H1 (cell line): ENCODE measurements at regions not wholly inside any gene's neighbourhood (a gene's known extent, or its start where the extent isn't known, plus 50 kb on each side); places are given as distances from the start of the nearest gene placed in this dataset.

Experiments
- CBX8 ChIP-seq: fragments of 300-800, 300-1000 bp; sonication (generic); IDR thresholded peaks from 2 replicates; pipeline ENCODE4 v1.7.1; 2016; ENCODE audit warnings: low read depth, low read length, borderline replicate concordance
- EZH2 ChIP-seq: fragments of 200-600 bp; sonication (generic); IDR thresholded peaks from 2 replicates; pipeline ENCODE4 v1.7.1; 2012; ENCODE audit warnings: low read depth, mild to moderate bottlenecking, moderate library complexity, low read length, inconsistent platforms; ENCODE audit not compliant: severe bottlenecking
- NRF1 ChIP-seq: IDR thresholded peaks from 2 replicates; pipeline ENCODE4 v1.6.1; 2011; ENCODE audit warnings: mild to moderate bottlenecking, low read depth, low read length, improper control_type of control experiment
- POLR2A ChIP-seq, 2 experiments: IDR thresholded peaks; 1 replicate in 1 of 2; 2 replicates in 1 of 2; pipeline ENCODE4 v1.6.1; 2011; ENCODE audit warnings: low read depth in 2 of 2, low read length in 2 of 2, mild to moderate bottlenecking in 2 of 2; ENCODE audit errors: control extremely low read depth in 1 of 2
- SP2 ChIP-seq: IDR thresholded peaks from 2 replicates; pipeline ENCODE4 v1.6.1; 2012; ENCODE audit warnings: mild to moderate bottlenecking, low read length, inconsistent platforms
- SP4 ChIP-seq: IDR thresholded peaks from 2 replicates; pipeline ENCODE4 v1.6.1; 2012; ENCODE audit warnings: low read length, inconsistent platforms
- TBP ChIP-seq: IDR thresholded peaks from 2 replicates; pipeline ENCODE4 v1.6.1; 2011; ENCODE audit warnings: low read depth, low read length, improper control_type of control experiment
- TF ChIP-seq, protein P1 (sequence below): fragments of 300-600 bp; sonication (generic); IDR thresholded peaks from 2 replicates; pipeline ENCODE4 v1.7.1; 2012; ENCODE audit warnings: low read length, moderate library complexity, mild to moderate bottlenecking, inconsistent platforms; ENCODE audit not compliant: insufficient replicate concordance
- TF ChIP-seq, protein P2 (sequence below): IDR thresholded peaks from 2 replicates; pipeline ENCODE4 v1.6.1; 2011; ENCODE audit warnings: low read depth, mild to moderate bottlenecking, low read length; ENCODE audit not compliant: insufficient read depth
- TF ChIP-seq, protein P3 (sequence below): IDR thresholded peaks from 2 replicates; pipeline ENCODE4 v1.6.1; 2011; ENCODE audit warnings: low read length, improper control_type of control experiment

- TF ChIP-seq, protein P1, sequence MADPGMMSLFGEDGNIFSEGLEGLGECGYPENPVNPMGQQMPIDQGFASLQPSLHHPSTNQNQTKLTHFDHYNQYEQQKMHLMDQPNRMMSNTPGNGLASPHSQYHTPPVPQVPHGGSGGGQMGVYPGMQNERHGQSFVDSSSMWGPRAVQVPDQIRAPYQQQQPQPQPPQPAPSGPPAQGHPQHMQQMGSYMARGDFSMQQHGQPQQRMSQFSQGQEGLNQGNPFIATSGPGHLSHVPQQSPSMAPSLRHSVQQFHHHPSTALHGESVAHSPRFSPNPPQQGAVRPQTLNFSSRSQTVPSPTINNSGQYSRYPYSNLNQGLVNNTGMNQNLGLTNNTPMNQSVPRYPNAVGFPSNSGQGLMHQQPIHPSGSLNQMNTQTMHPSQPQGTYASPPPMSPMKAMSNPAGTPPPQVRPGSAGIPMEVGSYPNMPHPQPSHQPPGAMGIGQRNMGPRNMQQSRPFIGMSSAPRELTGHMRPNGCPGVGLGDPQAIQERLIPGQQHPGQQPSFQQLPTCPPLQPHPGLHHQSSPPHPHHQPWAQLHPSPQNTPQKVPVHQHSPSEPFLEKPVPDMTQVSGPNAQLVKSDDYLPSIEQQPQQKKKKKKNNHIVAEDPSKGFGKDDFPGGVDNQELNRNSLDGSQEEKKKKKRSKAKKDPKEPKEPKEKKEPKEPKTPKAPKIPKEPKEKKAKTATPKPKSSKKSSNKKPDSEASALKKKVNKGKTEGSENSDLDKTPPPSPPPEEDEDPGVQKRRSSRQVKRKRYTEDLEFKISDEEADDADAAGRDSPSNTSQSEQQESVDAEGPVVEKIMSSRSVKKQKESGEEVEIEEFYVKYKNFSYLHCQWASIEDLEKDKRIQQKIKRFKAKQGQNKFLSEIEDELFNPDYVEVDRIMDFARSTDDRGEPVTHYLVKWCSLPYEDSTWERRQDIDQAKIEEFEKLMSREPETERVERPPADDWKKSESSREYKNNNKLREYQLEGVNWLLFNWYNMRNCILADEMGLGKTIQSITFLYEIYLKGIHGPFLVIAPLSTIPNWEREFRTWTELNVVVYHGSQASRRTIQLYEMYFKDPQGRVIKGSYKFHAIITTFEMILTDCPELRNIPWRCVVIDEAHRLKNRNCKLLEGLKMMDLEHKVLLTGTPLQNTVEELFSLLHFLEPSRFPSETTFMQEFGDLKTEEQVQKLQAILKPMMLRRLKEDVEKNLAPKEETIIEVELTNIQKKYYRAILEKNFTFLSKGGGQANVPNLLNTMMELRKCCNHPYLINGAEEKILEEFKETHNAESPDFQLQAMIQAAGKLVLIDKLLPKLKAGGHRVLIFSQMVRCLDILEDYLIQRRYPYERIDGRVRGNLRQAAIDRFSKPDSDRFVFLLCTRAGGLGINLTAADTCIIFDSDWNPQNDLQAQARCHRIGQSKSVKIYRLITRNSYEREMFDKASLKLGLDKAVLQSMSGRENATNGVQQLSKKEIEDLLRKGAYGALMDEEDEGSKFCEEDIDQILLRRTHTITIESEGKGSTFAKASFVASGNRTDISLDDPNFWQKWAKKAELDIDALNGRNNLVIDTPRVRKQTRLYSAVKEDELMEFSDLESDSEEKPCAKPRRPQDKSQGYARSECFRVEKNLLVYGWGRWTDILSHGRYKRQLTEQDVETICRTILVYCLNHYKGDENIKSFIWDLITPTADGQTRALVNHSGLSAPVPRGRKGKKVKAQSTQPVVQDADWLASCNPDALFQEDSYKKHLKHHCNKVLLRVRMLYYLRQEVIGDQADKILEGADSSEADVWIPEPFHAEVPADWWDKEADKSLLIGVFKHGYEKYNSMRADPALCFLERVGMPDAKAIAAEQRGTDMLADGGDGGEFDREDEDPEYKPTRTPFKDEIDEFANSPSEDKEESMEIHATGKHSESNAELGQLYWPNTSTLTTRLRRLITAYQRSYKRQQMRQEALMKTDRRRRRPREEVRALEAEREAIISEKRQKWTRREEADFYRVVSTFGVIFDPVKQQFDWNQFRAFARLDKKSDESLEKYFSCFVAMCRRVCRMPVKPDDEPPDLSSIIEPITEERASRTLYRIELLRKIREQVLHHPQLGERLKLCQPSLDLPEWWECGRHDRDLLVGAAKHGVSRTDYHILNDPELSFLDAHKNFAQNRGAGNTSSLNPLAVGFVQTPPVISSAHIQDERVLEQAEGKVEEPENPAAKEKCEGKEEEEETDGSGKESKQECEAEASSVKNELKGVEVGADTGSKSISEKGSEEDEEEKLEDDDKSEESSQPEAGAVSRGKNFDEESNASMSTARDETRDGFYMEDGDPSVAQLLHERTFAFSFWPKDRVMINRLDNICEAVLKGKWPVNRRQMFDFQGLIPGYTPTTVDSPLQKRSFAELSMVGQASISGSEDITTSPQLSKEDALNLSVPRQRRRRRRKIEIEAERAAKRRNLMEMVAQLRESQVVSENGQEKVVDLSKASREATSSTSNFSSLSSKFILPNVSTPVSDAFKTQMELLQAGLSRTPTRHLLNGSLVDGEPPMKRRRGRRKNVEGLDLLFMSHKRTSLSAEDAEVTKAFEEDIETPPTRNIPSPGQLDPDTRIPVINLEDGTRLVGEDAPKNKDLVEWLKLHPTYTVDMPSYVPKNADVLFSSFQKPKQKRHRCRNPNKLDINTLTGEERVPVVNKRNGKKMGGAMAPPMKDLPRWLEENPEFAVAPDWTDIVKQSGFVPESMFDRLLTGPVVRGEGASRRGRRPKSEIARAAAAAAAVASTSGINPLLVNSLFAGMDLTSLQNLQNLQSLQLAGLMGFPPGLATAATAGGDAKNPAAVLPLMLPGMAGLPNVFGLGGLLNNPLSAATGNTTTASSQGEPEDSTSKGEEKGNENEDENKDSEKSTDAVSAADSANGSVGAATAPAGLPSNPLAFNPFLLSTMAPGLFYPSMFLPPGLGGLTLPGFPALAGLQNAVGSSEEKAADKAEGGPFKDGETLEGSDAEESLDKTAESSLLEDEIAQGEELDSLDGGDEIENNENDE = no peak
- no peak for TF ChIP-seq NRF1
- TF ChIP-seq CBX8 = no peak
- TF ChIP-seq EZH2 = no peak
- no peak for TF ChIP-seq POLR2A (IDR thresholded peaks at IDR 0.05; ENCODE audit: control extremely low read depth in 1 of 2, low read depth in 2 of 2, low read length in 2 of 2)
- TF ChIP-seq SP4 = no peak
- no peak for TF ChIP-seq SP2
- TF ChIP-seq TBP = no peak
- TF ChIP-seq, protein P2, sequence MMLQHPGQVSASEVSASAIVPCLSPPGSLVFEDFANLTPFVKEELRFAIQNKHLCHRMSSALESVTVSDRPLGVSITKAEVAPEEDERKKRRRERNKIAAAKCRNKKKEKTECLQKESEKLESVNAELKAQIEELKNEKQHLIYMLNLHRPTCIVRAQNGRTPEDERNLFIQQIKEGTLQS = no peak
- TF ChIP-seq, protein P3, sequence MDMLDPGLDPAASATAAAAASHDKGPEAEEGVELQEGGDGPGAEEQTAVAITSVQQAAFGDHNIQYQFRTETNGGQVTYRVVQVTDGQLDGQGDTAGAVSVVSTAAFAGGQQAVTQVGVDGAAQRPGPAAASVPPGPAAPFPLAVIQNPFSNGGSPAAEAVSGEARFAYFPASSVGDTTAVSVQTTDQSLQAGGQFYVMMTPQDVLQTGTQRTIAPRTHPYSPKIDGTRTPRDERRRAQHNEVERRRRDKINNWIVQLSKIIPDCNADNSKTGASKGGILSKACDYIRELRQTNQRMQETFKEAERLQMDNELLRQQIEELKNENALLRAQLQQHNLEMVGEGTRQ = no peak
These were observed 60.1 kb upstream of the OTX2 start (continued) for GRCh38 chr14:56870336-56870735.
